ENCODE measurements at regions not wholly inside any gene's neighbourhood (a gene's known extent, or its start where the extent isn't known, plus 50 kb on each side); places are given as distances from the start of the nearest gene placed in this dataset.

DNA sequence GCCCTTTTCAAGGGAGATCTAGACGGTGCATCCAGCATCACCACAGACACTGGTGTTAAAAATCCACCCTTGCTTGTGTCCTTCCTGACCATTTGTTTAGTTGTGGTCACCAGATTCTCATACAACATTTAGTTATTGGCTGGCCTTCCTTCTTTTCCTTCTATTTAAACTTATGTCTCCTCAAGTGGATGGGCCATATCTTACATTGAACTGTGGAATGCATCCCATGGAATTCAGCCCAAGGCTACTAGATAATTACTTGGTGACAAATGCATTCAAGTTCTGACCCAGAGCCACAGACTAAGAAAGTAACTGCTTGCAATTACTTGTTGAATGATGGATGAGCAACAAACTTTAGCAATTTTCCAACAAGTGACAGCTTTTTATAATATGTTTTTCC lies 198.9 kb upstream of the SSTR4 start:
- Histone ChIP-seq H2AFZ (no peak overlapping the region), H3K4me3 (no peak overlapping the region), H3K4me1 (ENCODE audit: insufficient read depth) (peaks cover 13% of the 10 kb centered on the region), H3K9me2 (replicated peaks; ENCODE audit: insufficient read depth) (no peaks in the 10 kb centered on the region), H3K4me2 (no peak overlapping the region), H3K27me3 (no peaks in the 10 kb centered on the region), H3K27ac (no peak overlapping the region), H3K36me3 (replicated peaks; ENCODE audit: insufficient read depth, low read depth) (no peaks in the 10 kb centered on the region), H4K20me1 (ENCODE audit: insufficient read depth, poor library complexity, severe bottlenecking) (no peaks in the 10 kb centered on the region), H3K9me3 (ENCODE audit: low read depth) (no peaks in the 10 kb centered on the region), H3K79me2 (no peaks in the 10 kb centered on the region)
- TF ChIP-seq EZH2 (IDR thresholded peaks at IDR 0.05; ENCODE audit: borderline replicate concordance) (no peak), EZH2phosphoT487 (IDR thresholded peaks at IDR 0.05; ENCODE audit: low read depth, severe bottlenecking, unreplicated experiment) (no peak)
- TF ChIP-seq, protein P1, sequence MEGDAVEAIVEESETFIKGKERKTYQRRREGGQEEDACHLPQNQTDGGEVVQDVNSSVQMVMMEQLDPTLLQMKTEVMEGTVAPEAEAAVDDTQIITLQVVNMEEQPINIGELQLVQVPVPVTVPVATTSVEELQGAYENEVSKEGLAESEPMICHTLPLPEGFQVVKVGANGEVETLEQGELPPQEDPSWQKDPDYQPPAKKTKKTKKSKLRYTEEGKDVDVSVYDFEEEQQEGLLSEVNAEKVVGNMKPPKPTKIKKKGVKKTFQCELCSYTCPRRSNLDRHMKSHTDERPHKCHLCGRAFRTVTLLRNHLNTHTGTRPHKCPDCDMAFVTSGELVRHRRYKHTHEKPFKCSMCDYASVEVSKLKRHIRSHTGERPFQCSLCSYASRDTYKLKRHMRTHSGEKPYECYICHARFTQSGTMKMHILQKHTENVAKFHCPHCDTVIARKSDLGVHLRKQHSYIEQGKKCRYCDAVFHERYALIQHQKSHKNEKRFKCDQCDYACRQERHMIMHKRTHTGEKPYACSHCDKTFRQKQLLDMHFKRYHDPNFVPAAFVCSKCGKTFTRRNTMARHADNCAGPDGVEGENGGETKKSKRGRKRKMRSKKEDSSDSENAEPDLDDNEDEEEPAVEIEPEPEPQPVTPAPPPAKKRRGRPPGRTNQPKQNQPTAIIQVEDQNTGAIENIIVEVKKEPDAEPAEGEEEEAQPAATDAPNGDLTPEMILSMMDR (IDR thresholded peaks at IDR 0.05; ENCODE audit: poor library complexity), result no peak
- DNase-seq (ENCODE audit: low spot score), result no peak
- 23% methylated on average over 1 of the region's 1 CpG for WGBS (ENCODE audit: low lambda C conversion rate, missing lambda C conversion rate)

DNA sequence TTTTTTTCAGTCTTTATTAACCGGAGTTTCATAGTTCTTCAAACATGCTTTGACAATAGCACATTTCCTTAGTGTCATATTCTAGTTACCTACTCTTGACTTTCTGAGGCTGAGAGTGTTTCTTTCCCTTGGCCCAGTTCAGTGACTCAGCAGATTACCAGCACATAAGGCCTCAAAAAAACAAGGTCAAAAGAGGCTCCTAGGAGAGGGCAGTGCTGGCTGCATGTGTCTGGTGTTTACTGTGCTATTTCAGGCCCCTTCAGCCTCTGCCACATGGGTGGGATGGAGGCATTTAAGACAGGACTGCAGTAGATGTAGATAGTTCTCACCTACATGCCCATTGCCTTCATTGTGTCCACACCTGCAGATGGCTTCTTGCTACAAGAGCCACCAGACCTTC lies 198.2 kb upstream of the SSTR4 start:
- peaks cover 17% of the 10 kb centered on the region for H3K4me1 ChIP-seq (ENCODE audit: insufficient read depth)
- no peak overlapping the region for H2AFZ ChIP-seq
- TF ChIP-seq, protein P1 (IDR thresholded peaks at IDR 0.05; ENCODE audit: poor library complexity), result no peak
- no peak for TF ChIP-seq EZH2phosphoT487 (IDR thresholded peaks at IDR 0.05; ENCODE audit: low read depth, severe bottlenecking, unreplicated experiment)
- no peak for TF ChIP-seq EZH2 (IDR thresholded peaks at IDR 0.05; ENCODE audit: borderline replicate concordance)
- no peaks in the 10 kb centered on the region for H3K9me2 ChIP-seq (replicated peaks; ENCODE audit: insufficient read depth)
- no peaks in the 10 kb centered on the region for H3K79me2 ChIP-seq
- H4K20me1 ChIP-seq (ENCODE audit: insufficient read depth, poor library complexity, severe bottlenecking), result no peaks in the 10 kb centered on the region
- H3K4me2 ChIP-seq, result no peak overlapping the region
- no peaks in the 10 kb centered on the region for H3K9me3 ChIP-seq (ENCODE audit: low read depth)
- no peak overlapping the region for H3K27ac ChIP-seq
- no peaks in the 10 kb centered on the region for H3K36me3 ChIP-seq (replicated peaks; ENCODE audit: insufficient read depth, low read depth)
- H3K27me3 ChIP-seq, result no peaks in the 10 kb centered on the region
- H3K4me3 ChIP-seq, result no peak overlapping the region
- peak; percentile 39 for DNase-seq (ENCODE audit: low spot score)
- WGBS (ENCODE audit: low lambda C conversion rate, missing lambda C conversion rate), result 85% methylated on average over 1 of the region's 1 CpG

DNA sequence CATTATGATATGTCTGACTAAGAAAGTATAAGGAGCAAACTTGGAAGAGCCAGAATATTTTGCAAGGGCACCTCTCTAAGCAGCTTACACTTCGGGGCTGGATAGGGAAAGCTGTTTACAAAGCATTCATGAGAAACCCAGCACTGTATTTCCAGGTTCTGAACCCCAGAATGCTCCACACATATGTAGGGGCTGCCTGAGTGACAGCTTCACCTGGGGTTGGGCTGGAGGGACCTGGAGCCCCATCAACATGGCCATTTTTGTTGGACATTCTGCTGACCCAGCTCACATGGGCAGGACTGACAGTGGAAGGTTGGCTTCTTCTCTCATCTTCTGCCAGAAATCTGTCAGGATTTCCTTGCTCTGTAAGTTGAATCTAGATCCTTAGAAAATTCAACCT lies 197.1 kb upstream of the SSTR4 start:
- H3K27ac ChIP-seq, result no peak overlapping the region
- no peak overlapping the region for H3K4me3 ChIP-seq
- 93% methylated on average over 1 of the region's 1 CpG for WGBS (ENCODE audit: low lambda C conversion rate, missing lambda C conversion rate)
- H3K27me3 ChIP-seq, result no peaks in the 10 kb centered on the region
- no peaks in the 10 kb centered on the region for H4K20me1 ChIP-seq (ENCODE audit: insufficient read depth, poor library complexity, severe bottlenecking)
- no peak overlapping the region for H3K4me2 ChIP-seq
- no peak overlapping the region for H2AFZ ChIP-seq
- H3K79me2 ChIP-seq, result no peaks in the 10 kb centered on the region
- peaks cover 17% of the 10 kb centered on the region for H3K4me1 ChIP-seq (ENCODE audit: insufficient read depth)
- TF ChIP-seq EZH2phosphoT487 (IDR thresholded peaks at IDR 0.05; ENCODE audit: low read depth, severe bottlenecking, unreplicated experiment) (no peak), EZH2 (IDR thresholded peaks at IDR 0.05; ENCODE audit: borderline replicate concordance) (no peak)
- TF ChIP-seq, protein P1 (IDR thresholded peaks at IDR 0.05; ENCODE audit: poor library complexity), result no peak
- no peaks in the 10 kb centered on the region for H3K36me3 ChIP-seq (replicated peaks; ENCODE audit: insufficient read depth, low read depth)
- H3K9me2 ChIP-seq (replicated peaks; ENCODE audit: insufficient read depth), result no peaks in the 10 kb centered on the region
- no peak for DNase-seq (ENCODE audit: low spot score)
- H3K9me3 ChIP-seq (ENCODE audit: low read depth), result no peaks in the 10 kb centered on the region

DNA sequence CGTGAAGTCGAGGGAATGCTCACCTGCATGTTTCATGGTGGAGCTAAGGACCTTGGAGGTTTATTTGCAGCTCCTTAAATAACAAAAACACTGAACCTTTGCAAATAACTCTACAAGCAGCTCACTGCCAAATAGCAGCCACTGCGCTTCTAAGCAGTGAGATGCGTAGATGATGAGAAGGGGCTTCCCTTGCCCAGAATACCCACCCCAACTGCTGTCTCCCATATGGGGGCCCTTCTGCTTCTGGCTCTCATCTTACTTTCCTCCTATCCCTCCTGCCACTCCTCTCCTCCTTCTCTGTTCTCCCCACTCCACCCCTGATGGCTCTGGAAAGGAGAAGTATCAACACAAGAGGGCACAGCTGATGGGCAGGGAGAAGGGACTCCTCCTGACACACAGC lies 193.3 kb upstream of the SSTR4 start:
- no peak overlapping the region for H3K27ac ChIP-seq
- 86% methylated on average over 4 of the region's 4 CpGs for WGBS (ENCODE audit: low lambda C conversion rate, missing lambda C conversion rate)
- H3K4me1 ChIP-seq (ENCODE audit: insufficient read depth), result peaks cover 24% of the 10 kb centered on the region
- DNase-seq (ENCODE audit: low spot score), result no peak
- H4K20me1 ChIP-seq (ENCODE audit: insufficient read depth, poor library complexity, severe bottlenecking), result no peaks in the 10 kb centered on the region
- no peaks in the 10 kb centered on the region for H3K9me3 ChIP-seq (ENCODE audit: low read depth)
- H3K4me3 ChIP-seq, result no peak overlapping the region
- no peaks in the 10 kb centered on the region for H3K9me2 ChIP-seq (replicated peaks; ENCODE audit: insufficient read depth)
- H3K27me3 ChIP-seq, result no peaks in the 10 kb centered on the region
- H2AFZ ChIP-seq, result no peak overlapping the region
- no peak overlapping the region for H3K4me2 ChIP-seq
- no peaks in the 10 kb centered on the region for H3K36me3 ChIP-seq (replicated peaks; ENCODE audit: insufficient read depth, low read depth)
- TF ChIP-seq EZH2 (IDR thresholded peaks at IDR 0.05; ENCODE audit: borderline replicate concordance), result no peak
- TF ChIP-seq EZH2phosphoT487 (IDR thresholded peaks at IDR 0.05; ENCODE audit: low read depth, severe bottlenecking, unreplicated experiment), result no peak
- TF ChIP-seq, protein P1 (IDR thresholded peaks at IDR 0.05; ENCODE audit: poor library complexity), result no peak
- no peaks in the 10 kb centered on the region for H3K79me2 ChIP-seq

Measured in hepatocyte (in vitro differentiated cells).